ENCODE measurements at regions not wholly inside any gene's neighbourhood (a gene's known extent, or its start where the extent isn't known, plus 50 kb on each side); places are given as distances from the start of the nearest gene placed in this dataset.

- DNase-seq (no peak), ATAC-seq (ENCODE audit: low read depth) (no peak)
- Histone ChIP-seq H3K27me3 (ENCODE audit: control insufficient read depth, insufficient read depth, low read length) (no peaks in the 10 kb centered on the region), H3K18ac (ENCODE audit: low read depth, low read length) (no peak overlapping the region), H4K20me1 (ENCODE audit: insufficient read depth, low read length) (no peaks in the 10 kb centered on the region), H3K4ac (ENCODE audit: low read depth, low read length) (no peak overlapping the region), H2AFZ (replicated peaks; ENCODE audit: low read length, poor library complexity) (no peak overlapping the region), H2BK15ac (ENCODE audit: low read depth, low read length) (no peak overlapping the region), H2AK9ac (replicated peaks; ENCODE audit: low read depth, low read length, poor library complexity) (no peak overlapping the region), H4K5ac (ENCODE audit: low read depth, low read length) (no peak overlapping the region), H3K23ac (ENCODE audit: low read depth, low read length) (no peak overlapping the region), H3K27ac (ENCODE audit: insufficient read depth, low read length) (no peak overlapping the region), H3K14ac (replicated peaks; ENCODE audit: low read depth, low read length) (no peak overlapping the region), H2BK20ac (ENCODE audit: low read depth, low read length) (no peak overlapping the region), H2BK120ac (ENCODE audit: low read depth, low read length) (no peak overlapping the region), H4K91ac (ENCODE audit: insufficient read depth, low read depth, low read length) (no peak overlapping the region), H3K4me1 (ENCODE audit: control insufficient read depth, insufficient read depth, low read length) (peaks cover 12% of the 10 kb centered on the region; the same call in 1 of the 2 replicates), H3K56ac (ENCODE audit: extremely low read depth, insufficient read depth, low read length) (no peak overlapping the region), H3K36me3 (ENCODE audit: control insufficient read depth, insufficient read depth, low read length) (no peaks in the 10 kb centered on the region), H2BK5ac (ENCODE audit: low read depth, low read length, poor library complexity, severe bottlenecking) (no peak overlapping the region), H3K4me3 (ENCODE audit: insufficient read depth, low read depth, low read length) (no peak overlapping the region), H3K9me1 (ENCODE audit: insufficient read depth, low read length) (no peaks in the 10 kb centered on the region), H3K9me3 (ENCODE audit: control insufficient read depth, insufficient read depth, low read length) (peaks cover 7% of the 10 kb centered on the region), H3K4me2 (ENCODE audit: low read depth, low read length) (no peak overlapping the region), H3K9ac (ENCODE audit: low read depth, low read length) (no peak overlapping the region), H2AK5ac (ENCODE audit: low read depth, low read length) (no peak overlapping the region), H4K8ac (ENCODE audit: low read depth in 2 of 2, low read length in 2 of 2) (no peak overlapping the region), H3K79me1 (ENCODE audit: low read depth in 1 of 2, low read length in 2 of 2) (no peaks in the 10 kb centered on the region)
- WGBS, 2 experiments (ENCODE audit: extremely low coverage in 2 of 2, insufficient read length in 1 of 2), result no CpG with 5 or more reads among the region's 5 CpGs
- POLR2A ChIA-PET (ENCODE audit: unreplicated experiment), result no interaction called here
- no TSS peak for BruUV-seq (replicated peaks)
- dilution Hi-C loops (cut with HindIII; ENCODE audit: low sequenced_read_pairs, unreplicated experiment) (no loop called here), intact Hi-C loops (cut with micrococcal nuclease) (loop anchor here (5.0 kb wide), 1 partner anchor 253 kb away; the partner anchor contains the start of gene CCDC50), in situ Hi-C loops (cut with MboI; ENCODE audit: low sequenced_read_pairs) (no loop called here)
- TF ChIP-seq MXI1 (IDR thresholded peaks at IDR 0.05; ENCODE audit: borderline replicate concordance, low read depth, low read length) (no peak), CHD1 (IDR thresholded peaks at IDR 0.05; ENCODE audit: low read depth, low read length) (no peak), FOS (IDR thresholded peaks at IDR 0.05; ENCODE audit: low read depth, low read length) (no peak), RAD21 (IDR thresholded peaks at IDR 0.05; ENCODE audit: low read length) (no peak), RCOR1 (IDR thresholded peaks at IDR 0.05; ENCODE audit: insufficient replicate concordance, low read length) (no peak), NFE2L2 (IDR thresholded peaks at IDR 0.05; ENCODE audit: low read depth, low read length) (no peak), CTCF (conservative IDR thresholded peaks at IDR 0.05; ENCODE audit: low read depth, low read length) (no peak), SMC3 (IDR thresholded peaks at IDR 0.05; ENCODE audit: low read depth, low read length) (no peak), MAFK (IDR thresholded peaks at IDR 0.05; ENCODE audit: low read depth, low read length) (no peak)
- CTCF ChIA-PET, result no interaction called here
These were observed 124.5 kb upstream of the OSTN start for GRCh38 chr3:191074511-191074910.

All from IMR-90 (cell line).